H1 (cell line): ENCODE measurements at regions not wholly inside any gene's neighbourhood (a gene's known extent, or its start where the extent isn't known, plus 50 kb on each side); places are given as distances from the start of the nearest gene placed in this dataset.

Experiments
- CTCF ChIA-PET: fragments of 300-600 bp; sonication (Branson Sonifier 250); formaldehyde crosslinking; loops from one replicate; lab custom pipeline; 2021; ENCODE audit not compliant: partially characterized antibody; lab: Charles Lee
- POLR2A ChIA-PET: fragments of 300-600 bp; sonication (Branson Sonifier 250); formaldehyde crosslinking; loops from one replicate; lab custom pipeline; 2021; ENCODE audit warnings: inconsistent platforms; ENCODE audit not compliant: partially characterized antibody; lab: Charles Lee
- DNase-seq, 2 experiments: peaks; one replicate each; pipeline versions ENCODE4 v3.0.0 to v3.0.0-alpha.2; 2010 to 2022; ENCODE audit warnings: low spot score in 2 of 2, low read depth in 1 of 2, mixed read lengths in 1 of 2
- FAIRE-seq: peaks from 2 replicates; lab custom pipeline; 2011; peaks lifted over from hg19 to GRCh38; lab: Jason Lieb, UNC
- H2AFZ ChIP-seq: 2 replicates; pipeline ENCODE4 v1.8.1; 2012; ENCODE audit warnings: low read length, inconsistent platforms
- H2AK5ac ChIP-seq: 2 replicates; pipeline ENCODE4 v1.6.1; 2013; ENCODE audit warnings: low read depth, low read length
- H2BK120ac ChIP-seq: replicated peaks from 2 replicates; pipeline ENCODE3; 2013; ENCODE audit warnings: low read depth, low read length, inconsistent platforms
- H2BK12ac ChIP-seq: 2 replicates; pipeline ENCODE4 v1.6.1; 2013; ENCODE audit warnings: low read depth, low read length
- H2BK15ac ChIP-seq: 2 replicates; pipeline ENCODE4 v1.6.1; 2013; ENCODE audit warnings: low read length
- H2BK20ac ChIP-seq: 2 replicates; pipeline ENCODE4 v1.6.1; 2013; ENCODE audit warnings: low read length
- H2BK5ac ChIP-seq: 2 replicates; pipeline ENCODE4 v1.6.1; 2013; ENCODE audit warnings: low read depth, low read length
- H3K14ac ChIP-seq: 2 replicates; pipeline ENCODE4 v1.6.1; 2013; ENCODE audit warnings: inconsistent platforms; ENCODE audit not compliant: insufficient read length
- H3K18ac ChIP-seq: 2 replicates; pipeline ENCODE4 v1.6.1; 2013; ENCODE audit warnings: low read length; ENCODE audit errors: extremely low read depth
- H3K23ac ChIP-seq: 2 replicates; pipeline ENCODE4 v1.6.1; 2013; ENCODE audit warnings: inconsistent platforms; ENCODE audit not compliant: insufficient read length
- H3K23me2 ChIP-seq: 2 replicates; pipeline ENCODE4 v1.6.1; 2013; ENCODE audit warnings: low read depth, low read length
- H3K27ac ChIP-seq: 2 replicates; pipeline ENCODE4 v1.6.1; 2011; ENCODE audit warnings: low read depth, low read length, inconsistent platforms
- H3K27me3 ChIP-seq, 4 experiments: replicated peaks in 1 of 4; 1 replicate in 1 of 4; 2 replicates in 3 of 4; pipeline versions ENCODE4 v1.6.1 to v1.8.1; 2011 to 2013; ENCODE audit warnings: low read length in 3 of 4, mild to moderate bottlenecking in 3 of 4, inconsistent platforms in 2 of 4, mixed read lengths in 2 of 4, moderate library complexity in 1 of 4; ENCODE audit not compliant: control insufficient read depth in 3 of 4, insufficient read depth in 3 of 4; ENCODE audit errors: extremely low read depth in 1 of 4
- H3K36me3 ChIP-seq, 4 experiments: 2 replicates each; pipeline versions ENCODE4 v1.6.1 to v1.8.1; 2011 to 2013; ENCODE audit warnings: mild to moderate bottlenecking in 4 of 4, low read length in 3 of 4, moderate library complexity in 2 of 4, control low read depth in 1 of 4, inconsistent platforms in 1 of 4; ENCODE audit not compliant: insufficient read depth in 4 of 4, control insufficient read depth in 2 of 4
- H3K4ac ChIP-seq: replicated peaks from 2 replicates; pipeline ENCODE3; 2013; ENCODE audit warnings: low read length, low read depth, mixed read lengths, inconsistent platforms; ENCODE audit not compliant: insufficient read length
- H3K4me1 ChIP-seq, 4 experiments: replicated peaks in 1 of 4; 1 replicate in 1 of 4; 2 replicates in 3 of 4; pipeline versions ENCODE4 v1.6.1 to v1.8.1; 2011 to 2013; ENCODE audit warnings: low read length in 3 of 4, inconsistent platforms in 2 of 4, mixed read lengths in 1 of 4; ENCODE audit not compliant: insufficient read depth in 4 of 4, control insufficient read depth in 3 of 4
- H3K4me2 ChIP-seq, 2 experiments: 2 replicates each; pipeline versions ENCODE4 v1.6.1 to v1.8.1; 2011 to 2013; ENCODE audit warnings: low read depth in 2 of 2, low read length in 2 of 2, control low read depth in 1 of 2, inconsistent platforms in 1 of 2, mild to moderate bottlenecking in 1 of 2; ENCODE audit not compliant: insufficient read depth in 1 of 2
- H3K4me3 ChIP-seq, 4 experiments: fragments of 200-600, 300-600 bp in 1 of 4; sonication (generic), shearing (Covaris generic), sonication (Bioruptor Twin) in 1 of 4; 2 replicates each; pipeline versions ENCODE4 v1.5.1 to v1.8.1; 2011 to 2016; ENCODE audit warnings: low read length in 4 of 4, low read depth in 3 of 4, control low read depth in 2 of 4, inconsistent platforms in 2 of 4, mild to moderate bottlenecking in 2 of 4, mixed read lengths in 1 of 4, moderate library complexity in 1 of 4; ENCODE audit not compliant: insufficient read depth in 2 of 4; ENCODE audit errors: extremely low read depth in 1 of 4
- H3K56ac ChIP-seq: replicated peaks from 2 replicates; pipeline ENCODE3; 2013; ENCODE audit warnings: low read depth, mild to moderate bottlenecking, mixed read lengths, low read length, inconsistent platforms; ENCODE audit not compliant: insufficient read length
- H3K79me1 ChIP-seq: 2 replicates; pipeline ENCODE4 v1.6.1; 2013; ENCODE audit warnings: low read depth, low read length, control low read depth
- H3K79me2 ChIP-seq, 2 experiments: 2 replicates each; pipeline versions ENCODE4 v1.6.1 to v1.8.1; 2012 to 2013; ENCODE audit warnings: low read length in 2 of 2, mild to moderate bottlenecking in 2 of 2, inconsistent platforms in 1 of 2; ENCODE audit not compliant: insufficient read depth in 2 of 2, control insufficient read depth in 1 of 2
- H3K9ac ChIP-seq, 4 experiments: replicated peaks in 1 of 4; 1 replicate in 1 of 4; 2 replicates in 3 of 4; pipeline versions ENCODE4 v1.6.1 to v1.8.1; 2011 to 2013; ENCODE audit warnings: low read depth in 3 of 4, low read length in 3 of 4, control low read depth in 2 of 4, mild to moderate bottlenecking in 2 of 4, moderate library complexity in 2 of 4, inconsistent platforms in 1 of 4; ENCODE audit errors: extremely low read depth in 1 of 4
- H3K9me3 ChIP-seq, 2 experiments: 2 replicates each; pipeline versions ENCODE4 v1.6.1 to v1.8.1; 2012 to 2013; ENCODE audit warnings: mild to moderate bottlenecking in 2 of 2, moderate library complexity in 2 of 2, control low read depth in 1 of 2, inconsistent platforms in 1 of 2, low read depth in 1 of 2, low read length in 1 of 2, mixed read lengths in 1 of 2; ENCODE audit not compliant: insufficient read depth in 2 of 2
- H4K20me1 ChIP-seq, 2 experiments: replicated peaks in 1 of 2; 2 replicates each; pipeline versions ENCODE3 to v1.8.1; 2011 to 2013; ENCODE audit warnings: inconsistent platforms in 2 of 2, low read length in 2 of 2, mild to moderate bottlenecking in 1 of 2; ENCODE audit not compliant: insufficient read depth in 2 of 2, control insufficient read depth in 1 of 2
- H4K5ac ChIP-seq: 2 replicates; pipeline ENCODE4 v1.6.1; 2013; ENCODE audit warnings: low read length, low read depth, mixed read lengths, inconsistent platforms; ENCODE audit not compliant: insufficient read length
- H4K8ac ChIP-seq: 2 replicates; pipeline ENCODE4 v1.8.0; 2013; ENCODE audit warnings: mild to moderate bottlenecking, moderate library complexity, low read length, inconsistent platforms; ENCODE audit not compliant: insufficient read depth; ENCODE audit errors: extremely low read depth
- H4K91ac ChIP-seq: replicated peaks from 2 replicates; pipeline ENCODE3; 2013; ENCODE audit warnings: low read length, mixed read lengths, inconsistent platforms; ENCODE audit not compliant: insufficient read length
- ASH2L ChIP-seq: fragments of 200-600, 300-600 bp; sonication (generic); IDR thresholded peaks from one replicate; pipeline ENCODE4 v1.7.1; 2017; ENCODE audit warnings: low read length
- PHF8 ChIP-seq: fragments of 200-600 bp; sonication (generic); conservative IDR thresholded peaks from 2 replicates; pipeline ENCODE4 v1.7.1; 2012; ENCODE audit warnings: low read depth, mild to moderate bottlenecking, inconsistent platforms, low read length, moderate library complexity
- POLR2AphosphoS5 ChIP-seq: IDR thresholded peaks from 2 replicates; pipeline ENCODE4 v1.6.1; 2011; ENCODE audit warnings: low read depth, low read length
- WGBS, 2 experiments: shearing (Covaris generic) in 1 of 2; methylation state at CpG; one replicate each; pipeline versions ENCODE4 v1.1.6 to v1.1.7; 2013 to 2015; ENCODE audit warnings: low lambda C conversion rate in 2 of 2, mixed read lengths in 2 of 2, inconsistent platforms in 1 of 2, low coverage in 1 of 2, missing lambda C conversion rate in 1 of 2; ENCODE audit not compliant: insufficient replicate concordance in 2 of 2, insufficient coverage in 1 of 2, insufficient read length in 1 of 2; ENCODE audit errors: extremely low coverage in 1 of 2, missing lambda C conversion rate in 1 of 2; 5-methylcytosine and 5-hydroxymethylcytosine counted together
- TF ChIP-seq, protein P1 (sequence below): IDR thresholded peaks from 2 replicates; pipeline ENCODE4 v1.6.1; 2011; ENCODE audit warnings: low read depth, mild to moderate bottlenecking, low read length; ENCODE audit not compliant: insufficient read depth
- TF ChIP-seq, protein P2 (sequence below): IDR thresholded peaks from 2 replicates; pipeline ENCODE4 v1.6.1; 2012; ENCODE audit warnings: inconsistent platforms

DNA sequence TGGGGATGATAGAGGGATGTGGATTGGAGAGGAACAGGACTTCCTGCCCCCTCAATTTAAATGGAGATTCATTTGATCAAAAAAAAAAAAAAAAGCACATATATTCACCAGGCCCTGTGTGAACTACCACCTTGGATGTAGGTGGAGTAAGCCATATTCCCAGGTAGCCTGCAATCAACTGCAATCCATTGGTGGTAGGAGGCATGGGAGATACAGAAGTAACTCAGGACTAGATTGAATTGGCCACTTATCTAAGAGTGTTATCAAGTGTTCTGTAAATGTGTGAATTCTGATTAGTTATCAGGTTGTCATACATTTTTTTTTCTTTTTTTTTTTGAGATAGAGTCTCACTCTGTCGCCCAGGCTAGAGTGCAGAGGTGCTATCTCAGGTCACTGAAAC lies 124.1 kb upstream of the ESR1 start:
- Histone ChIP-seq H3K9ac (no peak overlapping the region), H3K56ac (no peak overlapping the region), H2BK5ac (no peak overlapping the region), H3K4me3 (no peak overlapping the region), H3K27ac (no peak overlapping the region), H3K9me3 (no peaks in the 10 kb centered on the region), H2AK5ac (no peak overlapping the region), H3K79me1 (no peaks in the 10 kb centered on the region), H2BK15ac (no peak overlapping the region), H2BK20ac (no peak overlapping the region), H3K4ac (no peak overlapping the region), H2BK12ac (no peak overlapping the region), H3K18ac (no peak overlapping the region), H3K27me3 (no peaks in the 10 kb centered on the region), H2AFZ (no peak overlapping the region), H3K4me1 (no peaks in the 10 kb centered on the region), H3K23ac (no peak overlapping the region), H2BK120ac (no peak overlapping the region), H3K23me2 (no peaks in the 10 kb centered on the region), H3K14ac (no peak overlapping the region), H4K20me1 (no peaks in the 10 kb centered on the region), H4K5ac (no peak overlapping the region), H4K91ac (no peak overlapping the region), H4K8ac (no peak overlapping the region), H3K36me3 (no peaks in the 10 kb centered on the region), H3K4me2 (no peak overlapping the region), H3K79me2 (no peaks in the 10 kb centered on the region)
- WGBS, 2 experiments, result 80% methylated on average over 1 of the region's 1 CpG; no CpG with 5 or more reads in 1 of the 2 experiments
- CTCF ChIA-PET, result interaction anchor here (0.6 kb wide), 1 partner anchor 513 kb away, joined by 5 read pairs; no protein-coding TSS in a partner anchor
- FAIRE-seq (no peak), DNase-seq (no peak)
- POLR2A ChIA-PET, result no interaction called here
- TF ChIP-seq, protein P1, sequence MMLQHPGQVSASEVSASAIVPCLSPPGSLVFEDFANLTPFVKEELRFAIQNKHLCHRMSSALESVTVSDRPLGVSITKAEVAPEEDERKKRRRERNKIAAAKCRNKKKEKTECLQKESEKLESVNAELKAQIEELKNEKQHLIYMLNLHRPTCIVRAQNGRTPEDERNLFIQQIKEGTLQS, result no peak
- TF ChIP-seq POLR2AphosphoS5 (no peak), PHF8 (no peak), ASH2L (no peak)
- TF ChIP-seq, protein P2, sequence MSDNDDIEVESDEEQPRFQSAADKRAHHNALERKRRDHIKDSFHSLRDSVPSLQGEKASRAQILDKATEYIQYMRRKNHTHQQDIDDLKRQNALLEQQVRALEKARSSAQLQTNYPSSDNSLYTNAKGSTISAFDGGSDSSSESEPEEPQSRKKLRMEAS, result no peak
